H9 (cell line): ENCODE measurements at regions not wholly inside any gene's neighbourhood (a gene's known extent, or its start where the extent isn't known, plus 50 kb on each side); places are given as distances from the start of the nearest gene placed in this dataset.

Source experiments
- DNase-seq: peaks from one replicate; pipeline ENCODE4 v3.0.0-alpha.2; 2017
- H2AFZ ChIP-seq: one replicate; pipeline ENCODE4 v1.6.1; 2013; ENCODE audit warnings: mild to moderate bottlenecking, low read length, control low read depth, moderate library complexity
- H2AK5ac ChIP-seq: 2 replicates; pipeline ENCODE4 v1.6.1; 2013; ENCODE audit warnings: low read length, control low read depth, mixed read lengths; ENCODE audit not compliant: insufficient read length
- H2BK120ac ChIP-seq: one replicate; pipeline ENCODE4 v1.6.1; 2013; ENCODE audit warnings: low read depth, mild to moderate bottlenecking, low read length, control low read depth, inconsistent platforms; ENCODE audit not compliant: poor library complexity, severe bottlenecking
- H2BK12ac ChIP-seq: 2 replicates; pipeline ENCODE4 v1.6.1; 2013; ENCODE audit warnings: low read length, control low read depth, mixed read lengths, low read depth; ENCODE audit not compliant: insufficient read length
- H2BK15ac ChIP-seq: 2 replicates; pipeline ENCODE4 v1.6.1; 2013; ENCODE audit warnings: low read depth, low read length, control low read depth
- H2BK20ac ChIP-seq: one replicate; pipeline ENCODE4 v1.6.1; 2013; ENCODE audit warnings: low read depth, mild to moderate bottlenecking, low read length, control low read depth, inconsistent platforms; ENCODE audit not compliant: poor library complexity, severe bottlenecking
- H2BK5ac ChIP-seq: 2 replicates; pipeline ENCODE4 v1.6.1; 2013; ENCODE audit warnings: low read length, control low read depth, mixed read lengths; ENCODE audit not compliant: insufficient read length
- H3K14ac ChIP-seq: 2 replicates; pipeline ENCODE4 v1.6.1; 2013; ENCODE audit warnings: low read length, control low read depth; ENCODE audit not compliant: insufficient read depth
- H3K18ac ChIP-seq: 2 replicates; pipeline ENCODE4 v1.6.1; 2013; ENCODE audit warnings: low read depth, mild to moderate bottlenecking, mixed read lengths, low read length, control low read depth; ENCODE audit not compliant: insufficient read length
- H3K23ac ChIP-seq: 2 replicates; pipeline ENCODE4 v1.6.1; 2013; ENCODE audit warnings: low read length, control low read depth, mixed read lengths, low read depth; ENCODE audit not compliant: insufficient read length
- H3K23me2 ChIP-seq: 2 replicates; pipeline ENCODE4 v1.6.1; 2013; ENCODE audit warnings: low read depth, mild to moderate bottlenecking, mixed read lengths, low read length, control low read depth; ENCODE audit not compliant: insufficient read length, poor library complexity, severe bottlenecking
- H3K27ac ChIP-seq: 2 replicates; pipeline ENCODE4 v1.5.1; 2013; ENCODE audit warnings: low read length, control low read depth, mixed read lengths, low read depth; ENCODE audit not compliant: insufficient read length
- H3K27me3 ChIP-seq: 2 replicates; pipeline ENCODE4 v1.6.1; 2013; ENCODE audit warnings: low read length, control low read depth, inconsistent platforms; ENCODE audit not compliant: insufficient read depth
- H3K4ac ChIP-seq: 2 replicates; pipeline ENCODE4 v1.6.1; 2013; ENCODE audit warnings: low read depth, mild to moderate bottlenecking, control low read depth, inconsistent platforms, low read length, moderate library complexity
- H3K4me1 ChIP-seq: 2 replicates; pipeline ENCODE4 v1.6.1; 2013; ENCODE audit warnings: low read length, control low read depth, inconsistent platforms; ENCODE audit not compliant: insufficient read depth
- H3K4me2 ChIP-seq: 2 replicates; pipeline ENCODE4 v1.6.1; 2013; ENCODE audit warnings: low read length, control low read depth, mixed read lengths; ENCODE audit not compliant: insufficient read length, insufficient read depth
- H3K56ac ChIP-seq: 2 replicates; pipeline ENCODE4 v1.6.1; 2013; ENCODE audit warnings: low read depth, mild to moderate bottlenecking, mixed read lengths, low read length, control low read depth; ENCODE audit not compliant: insufficient read length
- H3K79me1 ChIP-seq: 2 replicates; pipeline ENCODE4 v1.6.1; 2013; ENCODE audit warnings: low read depth, mild to moderate bottlenecking, moderate library complexity, low read length, control low read depth, inconsistent platforms; ENCODE audit not compliant: insufficient read depth, poor library complexity, severe bottlenecking
- H3K79me2 ChIP-seq: 2 replicates; pipeline ENCODE4 v1.6.1; 2013; ENCODE audit warnings: low read length, control low read depth, inconsistent platforms; ENCODE audit not compliant: insufficient read depth
- H3K9ac ChIP-seq: 2 replicates; pipeline ENCODE4 v1.6.1; 2013; ENCODE audit warnings: low read length, control low read depth, mixed read lengths; ENCODE audit not compliant: insufficient read length; ENCODE audit errors: extremely low read depth
- H3K9me3 ChIP-seq: one replicate; pipeline ENCODE4 v1.6.1; 2013; ENCODE audit warnings: low read depth, low read length, inconsistent platforms; ENCODE audit not compliant: control insufficient read depth
- H3T11ph ChIP-seq: one replicate; pipeline ENCODE4 v1.6.1; 2013; ENCODE audit warnings: mild to moderate bottlenecking, low read length, control low read depth, inconsistent platforms
- H4K20me1 ChIP-seq: one replicate; pipeline ENCODE4 v1.6.1; 2013; ENCODE audit not compliant: control insufficient read depth, insufficient read length, insufficient read depth
- H4K5ac ChIP-seq: 2 replicates; pipeline ENCODE4 v1.6.1; 2013; ENCODE audit warnings: low read depth, mild to moderate bottlenecking, mixed read lengths, low read length, control low read depth; ENCODE audit not compliant: insufficient read length
- H4K8ac ChIP-seq: replicated peaks from 2 replicates; pipeline ENCODE4 v1.6.1; 2013; ENCODE audit warnings: low read length, control low read depth, mixed read lengths, low read depth; ENCODE audit not compliant: insufficient read length
- H4K91ac ChIP-seq: 2 replicates; pipeline ENCODE4 v1.6.1; 2013; ENCODE audit warnings: low read depth, mild to moderate bottlenecking, moderate library complexity, mixed read lengths, low read length, control low read depth; ENCODE audit not compliant: insufficient read length
- H3K27ac Mint-ChIP-seq, 3 experiments: 2 replicates in 2 of 3; 3 replicates in 1 of 3; pipeline ENCODE4 v1.8.0; 2020 to 2021; ENCODE audit warnings: mixed read lengths in 3 of 3, mild to moderate bottlenecking in 1 of 3, moderate library complexity in 1 of 3
- H3K27me3 Mint-ChIP-seq: 2 replicates; pipeline ENCODE4 v1.8.0; 2021; ENCODE audit warnings: low read depth, mild to moderate bottlenecking, moderate library complexity, mixed read lengths
- H3K36me3 Mint-ChIP-seq, 3 experiments: 2 replicates in 2 of 3; 3 replicates in 1 of 3; pipeline ENCODE4 v1.8.0; 2020 to 2021; ENCODE audit warnings: low read depth in 3 of 3, mixed read lengths in 3 of 3; ENCODE audit not compliant: insufficient read depth in 1 of 3
- H3K4me1 Mint-ChIP-seq, 2 experiments: 2 replicates each; pipeline ENCODE4 v1.8.0; 2020; ENCODE audit warnings: mixed read lengths in 2 of 2
- H3K4me3 Mint-ChIP-seq, 2 experiments: 2 replicates in 1 of 2; 3 replicates in 1 of 2; pipeline ENCODE4 v1.8.0; 2020 to 2021; ENCODE audit warnings: mild to moderate bottlenecking in 2 of 2, mixed read lengths in 2 of 2, moderate library complexity in 1 of 2
- H3K9me3 Mint-ChIP-seq, 2 experiments: 2 replicates in 1 of 2; 3 replicates in 1 of 2; pipeline ENCODE4 v1.8.0; 2020; ENCODE audit warnings: mild to moderate bottlenecking in 2 of 2, mixed read lengths in 2 of 2, moderate library complexity in 1 of 2
- WGBS: extraction: QIAGEN DNeasy Blood & Tissue Kit; methylation state at CpG from one replicate; pipeline ENCODE4 v1.1.7; 2013; ENCODE audit warnings: missing lambda C conversion rate, low lambda C conversion rate, mixed read lengths; ENCODE audit not compliant: insufficient read length; ENCODE audit errors: extremely low coverage; 5-methylcytosine and 5-hydroxymethylcytosine counted together
- TF ChIP-seq, protein P1 (sequence below): fragments of 200-600 bp; sonication (generic); conservative IDR thresholded peaks from 3 replicates; pipeline ENCODE4 v1.8.0; 2021; ENCODE audit warnings: antibody characterized with exemption, mild to moderate bottlenecking

DNA sequence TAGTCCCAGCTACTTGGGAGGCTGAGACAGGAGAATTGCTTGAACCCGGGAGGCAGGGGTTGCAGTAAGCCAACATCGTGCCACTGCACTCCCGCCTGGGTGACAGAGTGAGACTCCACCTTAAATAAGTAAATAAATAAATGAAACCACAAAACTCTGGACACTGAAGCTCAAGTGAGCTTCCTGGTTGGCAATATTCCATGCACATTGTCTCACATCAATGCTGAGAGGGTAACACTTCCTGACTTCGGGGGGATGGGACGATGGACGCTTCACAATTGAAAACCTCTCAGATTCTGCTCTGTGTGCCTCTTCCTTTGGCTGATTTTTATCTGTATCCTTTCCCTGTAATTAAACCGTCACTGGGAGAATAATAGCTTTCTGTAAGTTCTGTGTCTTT is 70.0 kb upstream of the ZNF644 start:
- Histone ChIP-seq H3K56ac (no peak overlapping the region), H3K27ac (no peak overlapping the region), H4K5ac (no peak overlapping the region), H3K79me1 (no peaks in the 10 kb centered on the region), H4K8ac (no peak overlapping the region), H2BK12ac (no peak overlapping the region), H3K79me2 (no peaks in the 10 kb centered on the region), H3K27me3 (no peaks in the 10 kb centered on the region), H3K9ac (no peak overlapping the region), H3T11ph (no peak overlapping the region), H3K23ac (no peak overlapping the region), H2BK120ac (no peak overlapping the region), H3K4me2 (no peak overlapping the region), H2AFZ (no peak overlapping the region), H4K20me1 (no peaks in the 10 kb centered on the region), H2AK5ac (no peak overlapping the region), H3K18ac (no peak overlapping the region), H2BK5ac (no peak overlapping the region), H3K4ac (no peak overlapping the region), H3K23me2 (no peaks in the 10 kb centered on the region), H3K9me3 (no peaks in the 10 kb centered on the region), H3K14ac (no peak overlapping the region), H3K4me1 (no peaks in the 10 kb centered on the region), H2BK20ac (no peak overlapping the region), H4K91ac (no peak overlapping the region), H2BK15ac (no peak overlapping the region)
- WGBS = no CpG with 5 or more reads among the region's 7 CpGs
- H3K27me3 Mint-ChIP-seq = peaks cover 2% of the 10 kb centered on the region; the same call in 1 of the 2 replicates
- no peak for DNase-seq
- H3K4me1 Mint-ChIP-seq = peaks cover 11 to 21% of the 10 kb centered on the region in 2 experiments
- H3K36me3 Mint-ChIP-seq = peaks cover 14 to 43% (median 16%) of the 10 kb centered on the region in 3 experiments
- no peak overlapping the region for H3K4me3 Mint-ChIP-seq
- TF ChIP-seq, protein P1, sequence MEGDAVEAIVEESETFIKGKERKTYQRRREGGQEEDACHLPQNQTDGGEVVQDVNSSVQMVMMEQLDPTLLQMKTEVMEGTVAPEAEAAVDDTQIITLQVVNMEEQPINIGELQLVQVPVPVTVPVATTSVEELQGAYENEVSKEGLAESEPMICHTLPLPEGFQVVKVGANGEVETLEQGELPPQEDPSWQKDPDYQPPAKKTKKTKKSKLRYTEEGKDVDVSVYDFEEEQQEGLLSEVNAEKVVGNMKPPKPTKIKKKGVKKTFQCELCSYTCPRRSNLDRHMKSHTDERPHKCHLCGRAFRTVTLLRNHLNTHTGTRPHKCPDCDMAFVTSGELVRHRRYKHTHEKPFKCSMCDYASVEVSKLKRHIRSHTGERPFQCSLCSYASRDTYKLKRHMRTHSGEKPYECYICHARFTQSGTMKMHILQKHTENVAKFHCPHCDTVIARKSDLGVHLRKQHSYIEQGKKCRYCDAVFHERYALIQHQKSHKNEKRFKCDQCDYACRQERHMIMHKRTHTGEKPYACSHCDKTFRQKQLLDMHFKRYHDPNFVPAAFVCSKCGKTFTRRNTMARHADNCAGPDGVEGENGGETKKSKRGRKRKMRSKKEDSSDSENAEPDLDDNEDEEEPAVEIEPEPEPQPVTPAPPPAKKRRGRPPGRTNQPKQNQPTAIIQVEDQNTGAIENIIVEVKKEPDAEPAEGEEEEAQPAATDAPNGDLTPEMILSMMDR = no peak
- H3K27ac Mint-ChIP-seq = no peak overlapping the region; a peak in 1 of 7 replicates
- H3K9me3 Mint-ChIP-seq = peaks cover 27 to 39% of the 10 kb centered on the region in 2 experiments
